Upper lobe of right lung (tissue), 1 donor: ENCODE measurements at regions not wholly inside any gene's neighbourhood (a gene's known extent, or its start where the extent isn't known, plus 50 kb on each side); places are given as distances from the start of the nearest gene placed in this dataset.
A peak's percentile ranks its signal among the peaks of the same experiment; 100 is the strongest.

Source experiments
- ATAC-seq: fragments of 200-7000 bp; cut with Tn5 transposase; one replicate; pipeline ENCODE4 v1.9.1; 2020; ENCODE audit warnings: mild to moderate bottlenecking, moderate library complexity
- DNase-seq: peaks from one replicate; pipeline ENCODE4 v3.0.0-alpha.2; 2020
- H3K27ac ChIP-seq: fragments of 200-600 bp; one replicate; pipeline ENCODE4 v1.8.0; 2022
- H3K27me3 ChIP-seq: fragments of 200-600 bp; one replicate; pipeline ENCODE4 v1.8.0; 2022; ENCODE audit warnings: mild to moderate bottlenecking
- H3K36me3 ChIP-seq: fragments of 200-600 bp; one replicate; pipeline ENCODE4 v1.8.0; 2022
- H3K4me1 ChIP-seq: fragments of 200-600 bp; one replicate; pipeline ENCODE4 v1.8.0; 2022
- H3K4me3 ChIP-seq: fragments of 200-600 bp; one replicate; pipeline ENCODE4 v1.8.0; 2022; ENCODE audit warnings: mild to moderate bottlenecking
- H3K9me3 ChIP-seq: fragments of 200-600 bp; one replicate; pipeline ENCODE4 v1.8.0; 2022
- intact Hi-C: fragments of 100-400 bp; cut with DNase I; formaldehyde crosslinking; loops from one replicate; pipeline ENCODE4 v1.11.0; 2022
- TF ChIP-seq, protein P1 (sequence below): fragments of 200-600 bp; IDR thresholded peaks from one replicate; pipeline ENCODE4 v1.8.0; 2022; ENCODE audit warnings: antibody characterized with exemption
- donor health status: DM: no; HTN: yes; CAD: no; lungs with severe emphysema.

DNA sequence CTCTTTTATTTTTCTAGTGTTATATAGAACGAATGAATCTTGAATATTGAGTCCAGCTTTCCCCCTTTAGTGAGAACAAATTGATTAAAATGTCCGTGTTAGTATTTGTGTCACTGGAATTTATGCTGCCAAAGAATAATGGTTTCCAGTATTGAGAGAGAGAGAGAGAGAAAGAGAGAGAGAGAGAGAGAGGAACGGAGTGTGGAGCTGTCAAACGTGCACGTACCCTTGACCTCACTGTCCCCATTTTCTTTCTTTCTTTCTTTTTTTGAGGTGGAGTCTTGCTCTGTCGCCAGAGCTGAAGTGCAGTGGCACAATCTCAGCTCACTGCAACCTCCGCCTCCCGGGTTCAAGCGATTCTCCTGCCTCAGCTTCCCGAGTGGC, 70.9 kb upstream of the GREM2 start:
- H3K4me3 ChIP-seq: no peak overlapping the region
- H3K4me1 ChIP-seq: no peaks in the 10 kb centered on the region
- intact Hi-C loops: no loop called here
- H3K9me3 ChIP-seq: no peaks in the 10 kb centered on the region
- TF ChIP-seq, protein P1, sequence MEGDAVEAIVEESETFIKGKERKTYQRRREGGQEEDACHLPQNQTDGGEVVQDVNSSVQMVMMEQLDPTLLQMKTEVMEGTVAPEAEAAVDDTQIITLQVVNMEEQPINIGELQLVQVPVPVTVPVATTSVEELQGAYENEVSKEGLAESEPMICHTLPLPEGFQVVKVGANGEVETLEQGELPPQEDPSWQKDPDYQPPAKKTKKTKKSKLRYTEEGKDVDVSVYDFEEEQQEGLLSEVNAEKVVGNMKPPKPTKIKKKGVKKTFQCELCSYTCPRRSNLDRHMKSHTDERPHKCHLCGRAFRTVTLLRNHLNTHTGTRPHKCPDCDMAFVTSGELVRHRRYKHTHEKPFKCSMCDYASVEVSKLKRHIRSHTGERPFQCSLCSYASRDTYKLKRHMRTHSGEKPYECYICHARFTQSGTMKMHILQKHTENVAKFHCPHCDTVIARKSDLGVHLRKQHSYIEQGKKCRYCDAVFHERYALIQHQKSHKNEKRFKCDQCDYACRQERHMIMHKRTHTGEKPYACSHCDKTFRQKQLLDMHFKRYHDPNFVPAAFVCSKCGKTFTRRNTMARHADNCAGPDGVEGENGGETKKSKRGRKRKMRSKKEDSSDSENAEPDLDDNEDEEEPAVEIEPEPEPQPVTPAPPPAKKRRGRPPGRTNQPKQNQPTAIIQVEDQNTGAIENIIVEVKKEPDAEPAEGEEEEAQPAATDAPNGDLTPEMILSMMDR: no peak
- no peak for ATAC-seq
- H3K27ac ChIP-seq: no peak overlapping the region
- no peak for DNase-seq
- H3K36me3 ChIP-seq: no peaks in the 10 kb centered on the region
- no peaks in the 10 kb centered on the region for H3K27me3 ChIP-seq

DNA sequence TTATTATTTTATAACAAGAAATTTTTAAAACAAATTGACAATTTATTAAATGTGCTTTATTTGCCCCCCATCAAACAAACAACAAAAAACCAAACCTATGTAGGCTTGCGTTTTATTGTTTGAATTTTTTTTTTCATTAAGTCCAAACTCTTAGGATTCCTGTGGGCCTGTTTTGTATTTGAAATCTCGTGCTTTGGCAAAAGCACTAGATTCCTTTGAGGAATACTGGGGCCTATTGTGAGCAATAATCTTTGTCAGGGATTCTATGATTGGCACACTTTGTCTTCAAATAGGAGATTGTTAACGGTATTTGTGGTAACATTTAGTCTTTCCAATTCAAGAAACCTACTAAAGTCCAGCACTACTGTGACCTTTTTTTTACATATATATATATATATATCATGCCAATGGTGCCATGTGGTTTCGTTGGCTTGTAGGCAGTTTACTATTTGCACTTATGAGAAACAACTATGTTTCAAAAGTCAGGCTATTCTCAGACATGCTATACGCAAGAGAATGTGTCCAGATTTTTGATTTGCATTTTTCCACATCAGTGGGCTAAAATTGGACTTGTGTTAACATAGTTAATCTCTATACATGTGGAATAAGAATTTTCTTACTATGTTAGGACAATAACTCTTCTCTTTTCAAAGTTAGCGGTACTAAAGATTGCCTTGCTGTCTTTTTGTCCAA, 70.4 kb upstream of the GREM2 start:
- DNase-seq: no peak
- no peak for ATAC-seq
- intact Hi-C loops: no loop called here
- Histone ChIP-seq H3K9me3 (no peaks in the 10 kb centered on the region), H3K27me3 (no peaks in the 10 kb centered on the region), H3K4me1 (no peaks in the 10 kb centered on the region), H3K36me3 (no peaks in the 10 kb centered on the region), H3K27ac (no peak overlapping the region), H3K4me3 (no peak overlapping the region)
- TF ChIP-seq, protein P1: no peak

DNA sequence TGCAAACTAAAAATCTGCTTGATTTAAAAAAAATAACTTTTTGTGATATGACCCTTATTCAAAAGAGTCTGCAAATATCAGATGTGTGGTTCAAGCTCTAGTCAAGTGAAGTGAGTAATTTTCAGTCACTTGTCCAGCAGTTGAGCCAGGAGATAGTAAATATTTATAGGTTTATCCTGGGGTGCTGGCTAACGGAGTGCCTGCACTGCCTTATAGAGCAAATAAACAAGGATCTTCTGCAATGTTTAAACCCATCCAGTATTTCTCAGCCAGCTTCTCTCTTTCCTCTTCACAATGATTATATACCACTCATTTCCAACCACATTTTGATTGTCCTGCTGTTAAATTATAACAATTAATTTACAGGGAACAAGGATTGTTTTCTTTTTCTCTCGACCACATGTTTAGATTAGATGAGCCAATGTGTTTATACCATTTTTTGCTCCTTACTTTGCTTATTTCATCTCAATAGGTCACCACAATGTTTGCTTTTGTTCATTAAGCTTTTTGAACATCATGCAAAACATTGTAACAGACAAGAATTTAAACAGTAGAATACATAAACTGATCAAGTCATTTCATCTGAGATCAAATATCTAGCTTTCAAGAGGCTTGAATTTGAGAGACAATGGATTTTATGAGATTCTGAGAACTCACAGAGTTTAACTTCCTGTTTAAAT, 60.3 kb upstream of the GREM2 start:
- intact Hi-C loops: no loop called here
- no peaks in the 10 kb centered on the region for H3K36me3 ChIP-seq
- ATAC-seq (no peak), DNase-seq (no peak)
- no peak overlapping the region for H3K27ac ChIP-seq
- H3K4me1 ChIP-seq: no peaks in the 10 kb centered on the region
- no peaks in the 10 kb centered on the region for H3K9me3 ChIP-seq
- TF ChIP-seq, protein P1: no peak
- no peaks in the 10 kb centered on the region for H3K27me3 ChIP-seq
- no peak overlapping the region for H3K4me3 ChIP-seq

DNA sequence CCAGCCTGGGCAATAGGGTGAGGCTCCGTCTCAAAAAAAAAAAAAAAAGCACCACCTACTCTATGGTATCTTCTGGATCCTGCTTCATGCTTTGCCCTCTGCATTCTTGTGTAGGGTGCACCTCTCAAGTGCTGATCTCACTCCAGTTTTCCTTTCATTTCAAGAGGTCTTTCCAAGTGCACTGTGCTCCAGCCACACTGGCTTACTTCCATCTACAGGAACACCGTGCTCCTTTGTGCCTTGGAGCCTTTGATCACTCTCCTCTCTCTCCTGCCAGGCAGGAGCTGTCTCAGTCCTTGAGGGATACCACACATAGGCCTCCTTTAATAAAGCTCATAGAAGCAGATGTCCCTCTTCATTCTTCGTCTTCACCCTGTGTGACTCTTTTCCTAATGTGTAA, 55.4 kb upstream of the GREM2 start:
- no peak for DNase-seq
- intact Hi-C loops: no loop called here
- Histone ChIP-seq H3K27ac (no peak overlapping the region), H3K9me3 (no peaks in the 10 kb centered on the region), H3K36me3 (no peaks in the 10 kb centered on the region), H3K4me1 (no peaks in the 10 kb centered on the region), H3K27me3 (no peaks in the 10 kb centered on the region), H3K4me3 (no peak overlapping the region)
- TF ChIP-seq, protein P1: no peak
- peak; percentile 98 for ATAC-seq

DNA sequence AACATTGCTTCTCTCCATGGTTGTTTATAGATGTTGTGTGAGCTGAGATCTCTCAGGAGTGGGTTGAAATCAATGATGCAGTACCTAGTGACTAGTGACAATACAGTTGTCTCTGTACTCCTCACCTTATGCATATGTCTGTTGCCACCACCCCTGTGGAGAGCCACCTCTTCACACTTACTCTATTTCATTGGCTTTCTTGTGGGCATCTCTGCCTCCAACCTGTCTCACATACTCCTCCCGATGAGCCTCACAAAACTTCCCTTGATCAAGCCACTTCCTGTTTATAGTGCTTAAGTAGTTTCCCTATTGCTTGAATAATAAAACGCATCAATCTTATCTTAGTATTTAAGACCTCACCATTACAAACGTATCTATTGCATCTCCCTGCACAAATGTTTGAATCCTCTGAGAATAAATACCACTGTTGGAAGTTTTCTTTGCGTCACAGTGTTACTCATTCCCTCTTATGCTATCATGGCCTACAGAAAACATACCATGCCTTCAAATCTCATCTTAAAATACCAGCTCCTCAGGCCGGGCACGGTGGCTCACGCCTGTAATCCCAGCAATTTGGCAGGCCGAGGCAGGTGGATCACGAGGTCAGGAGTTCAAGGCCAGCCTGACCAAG, 54.7 kb upstream of the GREM2 start:
- no peaks in the 10 kb centered on the region for H3K9me3 ChIP-seq
- H3K27ac ChIP-seq: no peak overlapping the region
- H3K4me3 ChIP-seq: no peak overlapping the region
- TF ChIP-seq, protein P1: no peak
- DNase-seq (no peak), ATAC-seq (no peak)
- no peaks in the 10 kb centered on the region for H3K4me1 ChIP-seq
- no peaks in the 10 kb centered on the region for H3K27me3 ChIP-seq
- H3K36me3 ChIP-seq: no peaks in the 10 kb centered on the region
- intact Hi-C loops: no loop called here
